IPS DF 4.7 (cell line): ENCODE measurements at regions not wholly inside any gene's neighbourhood (a gene's known extent, or its start where the extent isn't known, plus 50 kb on each side); places are given as distances from the start of the nearest gene placed in this dataset.
"Not testable (repeated sequence)": the region's sequence is repeated elsewhere in the genome, so short reads cannot be mapped to it uniquely, and the experiment has no call there.

Source experiments
- DNase-seq: peaks from one replicate; pipeline ENCODE4 v3.0.0-alpha.2; 2013; ENCODE audit warnings: low spot score; ENCODE audit errors: extremely low read depth

GRCh38 chr11:121904148-121904547 is 211.9 kb downstream of the BLID start:
- DNase-seq, result no peak

GRCh38 chr11:121901886-121902285 is 214.1 kb downstream of the BLID start:
- DNase-seq, result no peak

- DNase-seq, result not testable (repeated sequence)
These were observed 214.6 kb downstream of the BLID start for GRCh38 chr11:121901417-121901816.

DNA sequence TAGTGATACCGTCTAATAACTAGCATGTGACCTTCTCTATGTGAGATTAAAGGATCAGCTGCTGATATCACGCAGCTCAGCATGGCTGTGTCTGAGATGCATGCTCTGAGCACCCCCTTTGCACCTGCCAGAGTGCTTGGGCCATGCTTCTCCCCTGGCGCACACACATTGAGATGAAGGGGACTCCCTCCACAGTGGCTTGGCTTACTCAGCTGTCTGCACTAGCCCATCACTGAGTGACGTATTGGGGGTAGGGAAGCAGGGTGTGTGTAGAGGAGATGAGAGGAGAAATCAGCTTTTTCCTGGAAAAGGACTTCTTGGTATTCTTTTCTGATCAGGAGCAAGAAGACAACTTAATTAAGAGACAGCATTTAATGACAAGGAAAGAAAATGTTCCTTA is 216.5 kb downstream of the BLID start:
- no peak for DNase-seq

DNA sequence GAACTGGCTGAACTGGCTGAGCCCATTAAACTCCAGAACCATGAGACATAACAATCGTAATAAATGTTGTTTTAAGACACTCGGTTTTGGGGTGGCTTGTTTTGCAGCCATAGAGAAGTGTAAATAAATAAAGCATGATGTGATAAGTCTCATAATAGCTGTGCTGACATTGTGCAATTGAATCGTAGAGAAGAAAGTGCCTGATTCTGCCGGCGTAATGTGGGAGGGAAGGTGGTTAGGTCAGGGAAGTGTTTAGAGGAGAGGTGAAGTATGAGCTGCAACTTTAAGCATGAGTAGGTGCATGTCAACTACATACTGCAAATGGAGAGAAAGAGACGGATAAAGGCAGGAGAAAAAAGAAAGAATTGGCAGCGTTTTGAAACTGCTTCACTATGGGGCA is 217.1 kb downstream of the BLID start:
- no peak for DNase-seq

DNA sequence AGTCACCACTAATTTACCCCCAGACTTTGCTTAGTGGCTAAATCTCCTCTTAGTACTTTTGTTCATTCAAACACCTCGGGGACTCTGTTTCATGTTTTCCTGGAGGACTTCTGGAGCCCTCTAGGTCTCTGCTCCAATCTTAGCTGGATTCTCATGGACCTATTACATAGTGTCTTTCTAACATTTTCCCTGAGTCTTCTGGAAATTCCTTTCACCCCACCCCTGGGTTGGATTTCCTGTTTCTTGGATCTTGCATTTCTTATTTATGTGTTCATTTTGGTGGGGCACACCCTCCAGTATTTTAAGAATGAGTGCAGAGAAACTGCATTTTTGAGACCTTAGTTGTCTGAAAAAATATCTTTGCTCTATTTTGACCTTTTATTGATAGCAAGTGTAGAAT is 220.1 kb downstream of the BLID start:
- DNase-seq, result no peak

DNA sequence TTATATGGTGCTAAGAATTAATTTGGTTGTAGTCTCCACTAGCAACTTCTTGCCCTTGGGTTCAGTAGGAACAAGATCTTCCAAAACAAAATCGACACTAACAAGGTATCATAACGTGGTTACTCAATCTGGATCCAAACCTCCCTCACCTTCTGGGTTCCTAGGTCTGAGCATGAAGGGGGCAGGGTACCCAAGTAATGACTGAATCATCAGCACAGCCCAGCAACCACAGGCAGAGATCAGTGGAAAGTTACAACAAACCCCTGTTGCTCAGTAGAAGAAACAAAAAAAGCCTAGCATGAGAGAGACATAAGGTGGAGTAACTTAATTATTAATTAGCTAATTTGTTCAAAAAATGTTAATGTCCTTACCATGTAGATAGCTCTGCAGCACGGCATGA is 221.4 kb downstream of the BLID start:
- DNase-seq, result no peak

DNA sequence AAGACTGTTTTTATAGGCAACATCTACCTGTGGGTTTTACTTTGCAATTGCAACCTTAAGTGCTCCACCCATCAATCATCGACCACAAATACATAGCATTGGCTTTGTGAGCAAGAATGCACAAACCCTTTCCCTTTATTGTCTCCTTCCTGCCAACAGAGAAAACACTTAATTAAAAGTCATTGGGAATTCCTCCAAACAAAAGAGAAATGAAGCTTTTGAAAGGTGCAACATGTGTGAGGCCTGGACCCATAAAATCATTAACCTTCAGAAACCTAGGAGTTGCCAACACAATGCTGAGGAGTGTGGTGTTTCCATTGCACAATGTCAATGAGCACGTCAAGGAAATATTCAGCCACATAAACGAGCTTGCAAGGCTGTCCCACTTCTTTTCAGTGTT is 223.2 kb downstream of the BLID start:
- no peak for DNase-seq

GRCh38 chr11:121892131-121892681 is 223.8 kb downstream of the BLID start:
- DNase-seq, result peak; percentile 38

- no peak for DNase-seq
These were observed 225.0 kb downstream of the BLID start for GRCh38 chr11:121890946-121891515.

GRCh38 chr11:121890377-121890776 is 225.6 kb downstream of the BLID start:
- no peak for DNase-seq

- DNase-seq, result no peak
These were observed 226.1 kb downstream of the BLID start for GRCh38 chr11:121889931-121890330.

DNA sequence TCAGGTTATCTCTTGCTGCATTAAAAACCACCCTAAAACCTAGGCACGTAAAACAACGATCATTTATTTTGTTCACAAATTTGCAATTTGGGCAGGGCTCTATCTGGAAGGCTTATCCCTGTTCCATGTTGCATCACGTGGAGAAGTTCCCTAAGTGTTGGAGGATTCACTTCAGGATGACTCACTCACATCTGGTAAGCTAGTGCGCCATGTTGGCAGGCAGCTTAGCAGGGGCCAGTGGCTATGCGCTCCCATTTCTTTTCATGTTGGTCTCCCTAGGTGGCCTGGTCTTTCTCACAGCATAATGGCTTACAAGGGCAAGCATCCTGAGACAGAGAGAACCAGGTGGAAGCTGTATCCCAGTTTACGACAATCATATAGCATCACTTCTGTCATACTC is 226.8 kb downstream of the BLID start:
- DNase-seq, result no peak

DNA sequence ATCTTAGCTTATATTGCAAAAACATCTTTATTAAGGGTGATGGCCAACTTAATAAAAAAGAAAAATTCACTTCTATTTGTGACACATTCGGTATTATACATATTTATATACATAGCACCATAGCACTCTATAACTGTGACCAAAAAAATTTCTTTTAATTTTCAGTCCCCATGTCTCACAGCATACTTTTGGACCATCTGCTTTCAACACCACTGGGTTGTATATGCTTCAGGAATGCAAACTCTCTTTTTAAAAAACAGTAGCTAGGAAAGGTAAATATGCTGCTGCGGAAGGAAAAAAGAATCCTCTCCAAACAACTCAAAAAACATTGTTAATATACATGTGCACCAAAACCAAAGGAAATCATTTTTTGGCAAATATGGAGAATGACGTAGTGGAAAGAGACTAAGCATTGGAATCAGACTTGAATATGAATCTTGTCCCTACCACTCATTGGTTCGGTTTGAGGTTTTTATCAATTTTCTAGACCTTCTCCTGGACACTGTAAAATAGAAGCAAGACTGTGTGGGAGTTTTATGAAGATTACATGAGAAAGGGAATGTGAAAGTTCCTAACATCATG is 227.9 kb downstream of the BLID start:
- no peak for DNase-seq

DNA sequence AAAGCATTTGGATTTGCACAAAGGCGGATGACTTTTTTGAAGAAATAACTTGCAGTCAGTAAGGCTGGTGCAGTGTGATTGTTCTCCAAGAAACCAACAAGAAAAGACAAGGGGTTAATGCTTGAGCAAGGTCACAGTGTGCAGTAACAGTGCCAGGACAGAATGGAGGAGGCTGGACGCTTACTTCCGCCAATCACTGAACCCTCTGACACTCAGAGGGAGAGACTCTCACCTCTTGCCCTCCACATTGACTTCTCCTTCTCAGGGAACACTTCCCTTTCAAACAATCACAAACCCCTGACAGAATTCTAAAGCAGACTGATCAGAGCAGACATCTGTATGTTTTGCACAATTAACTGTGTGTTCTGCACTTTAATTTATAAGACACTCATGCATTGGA is 228.4 kb downstream of the BLID start:
- DNase-seq, result no peak

GRCh38 chr11:121886996-121887395 is 229.0 kb downstream of the BLID start:
- no peak for DNase-seq

- no peak for DNase-seq
These were observed 229.8 kb downstream of the BLID start for GRCh38 chr11:121886005-121886734.

DNA sequence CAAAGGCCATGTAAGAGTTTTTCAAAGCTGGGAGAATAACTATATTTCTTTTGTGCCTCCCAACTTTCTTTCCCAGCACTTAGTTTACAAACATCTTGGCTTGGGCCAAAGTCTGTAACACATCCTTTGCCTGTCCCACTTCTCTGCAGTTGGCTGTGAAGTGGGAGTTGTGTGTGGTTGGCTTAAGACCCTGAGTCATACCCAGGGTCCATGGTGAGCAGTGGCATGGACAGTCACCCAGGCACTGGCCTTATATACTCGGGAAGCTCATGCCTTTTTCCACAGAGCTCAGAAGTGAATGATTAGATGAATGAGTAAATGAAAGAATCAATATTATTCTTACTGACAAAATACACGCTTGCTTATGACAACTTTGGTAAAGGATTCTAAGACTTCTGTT is 231.4 kb downstream of the BLID start:
- no peak for DNase-seq

- DNase-seq, result no peak
These were observed 234.2 kb downstream of the BLID start for GRCh38 chr11:121881806-121882205.

DNA sequence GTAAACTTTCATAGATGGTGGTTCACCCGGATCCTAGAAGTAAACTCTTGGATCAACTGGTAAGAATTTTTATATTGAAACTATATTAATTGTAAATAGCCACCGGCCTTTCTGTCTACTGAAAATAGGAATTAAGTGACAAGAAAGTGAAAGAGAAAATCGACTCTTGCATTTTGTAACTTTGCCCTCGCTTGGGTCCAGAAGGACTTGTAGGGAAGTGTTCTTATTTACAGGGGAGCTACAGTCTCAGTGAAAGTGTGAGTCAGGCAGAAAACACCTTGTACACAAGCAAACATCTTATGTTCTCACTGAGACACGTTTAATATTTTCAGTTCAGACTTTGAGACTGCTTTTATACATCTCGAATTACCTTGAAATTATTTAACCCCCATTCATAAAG is 238.9 kb downstream of the BLID start:
- DNase-seq, result no peak

GRCh38 chr11:121873766-121874165 is 242.2 kb downstream of the BLID start:
- no peak for DNase-seq

DNA sequence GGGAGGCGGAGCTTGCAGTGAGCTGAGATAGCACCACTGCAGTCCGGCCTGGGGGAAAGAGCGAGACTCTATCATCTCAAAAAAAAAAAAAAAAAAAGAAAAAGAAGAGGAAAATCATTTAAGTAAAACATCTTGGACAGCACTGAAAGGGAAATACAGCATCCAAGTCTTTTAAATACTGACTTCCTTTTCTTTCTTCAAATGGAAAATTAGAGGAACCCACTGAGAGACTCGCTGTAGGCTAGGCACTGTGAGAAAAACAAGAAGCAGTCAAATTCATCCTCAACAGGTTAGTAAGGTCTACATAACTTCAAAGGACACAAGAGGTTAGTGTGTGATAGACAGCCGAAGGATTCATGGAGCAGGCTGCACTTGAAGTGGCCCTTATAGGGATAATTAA is 243.7 kb downstream of the BLID start:
- DNase-seq, result no peak
